Thyroid gland (tissue), 4 donors: ENCODE measurements at regions not wholly inside any gene's neighbourhood (a gene's known extent, or its start where the extent isn't known, plus 50 kb on each side); places are given as distances from the start of the nearest gene placed in this dataset.

ENCODE experiments used
- DNase-seq, 2 donors: peaks; one replicate each; pipeline ENCODE4 v3.0.0-alpha.2; 2019
- H3K27ac ChIP-seq, 3 donors: fragments of 200-600 bp; sonication (generic); 1 replicate in 2 of 3; 2 replicates in 1 of 3; pipeline ENCODE4 v1.5.1; 2016 to 2019; ENCODE audit warnings: mild to moderate bottlenecking in 1 of 3, moderate library complexity in 1 of 3
- H3K27me3 ChIP-seq: fragments of 200-600 bp; sonication (generic); one replicate; pipeline ENCODE4 v1.5.1; 2019
- H3K36me3 ChIP-seq, 2 donors: fragments of 200-600 bp; sonication (generic); one replicate each; pipeline ENCODE4 v1.5.1; 2016 to 2019
- H3K4me1 ChIP-seq, 2 donors: fragments of 200-600 bp; sonication (generic); one replicate each; pipeline ENCODE4 v1.5.1; 2017 to 2019
- H3K4me3 ChIP-seq, 3 donors: fragments of 200-600 bp; sonication (generic); replicated peaks in 1 of 3; 1 replicate in 2 of 3; 2 replicates in 1 of 3; pipeline ENCODE4 v1.5.1; 2016; ENCODE audit warnings: mild to moderate bottlenecking in 1 of 3
- H3K9me3 ChIP-seq: fragments of 200-600 bp; sonication (generic); one replicate; pipeline ENCODE4 v1.5.1; 2017
- POLR2A ChIP-seq, 2 donors: fragments of 450-650 bp; IDR thresholded peaks; one replicate each; pipeline ENCODE4 v1.6.1; 2017; ENCODE audit warnings: antibody characterized with exemption in 2 of 2, mild to moderate bottlenecking in 2 of 2, moderate library complexity in 1 of 2
- WGBS, 2 donors: methylation state at CpG; one replicate each; pipeline ENCODE4 v1.1.5; 2017; 5-methylcytosine and 5-hydroxymethylcytosine counted together
- intact Hi-C: fragments of 100-400 bp; cut with DNase I; formaldehyde crosslinking; loops from one replicate; pipeline ENCODE4 v1.15.1; 2023
- TF ChIP-seq, protein P1 (sequence below), 6 experiments: fragments of 200-600 bp in 3 of 6; fragments of 450-650 bp in 3 of 6; sonication (generic) in 3 of 6; IDR thresholded peaks; one replicate each; pipeline ENCODE4 v1.5.1; 2016 to 2019; ENCODE audit warnings: antibody characterized with exemption in 6 of 6, mild to moderate bottlenecking in 2 of 6, inconsistent platforms in 1 of 6, moderate library complexity in 1 of 6

DNA sequence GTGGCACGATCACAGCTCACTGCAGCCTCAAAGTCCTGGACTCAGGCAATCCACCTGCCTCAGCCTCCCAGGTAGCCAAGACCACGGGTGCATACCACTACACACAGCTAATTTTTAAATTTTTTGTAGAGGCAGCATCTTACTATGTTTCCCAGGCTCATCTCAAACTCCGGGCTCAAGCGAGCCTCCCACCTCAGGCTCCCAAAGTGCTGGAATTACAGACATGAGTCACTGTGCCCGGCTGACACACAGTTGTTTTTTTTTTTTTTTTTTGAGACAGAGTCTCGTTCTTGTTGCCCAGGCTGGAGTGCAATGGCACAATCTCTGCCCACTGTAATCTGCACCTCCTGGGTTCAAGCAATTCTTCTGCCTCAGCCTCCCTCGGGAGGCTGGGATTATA is 70.1 kb upstream of the CNOT6 start:
- no peak for TF ChIP-seq POLR2A (IDR thresholded peaks at IDR 0.05)
- TF ChIP-seq, protein P1, sequence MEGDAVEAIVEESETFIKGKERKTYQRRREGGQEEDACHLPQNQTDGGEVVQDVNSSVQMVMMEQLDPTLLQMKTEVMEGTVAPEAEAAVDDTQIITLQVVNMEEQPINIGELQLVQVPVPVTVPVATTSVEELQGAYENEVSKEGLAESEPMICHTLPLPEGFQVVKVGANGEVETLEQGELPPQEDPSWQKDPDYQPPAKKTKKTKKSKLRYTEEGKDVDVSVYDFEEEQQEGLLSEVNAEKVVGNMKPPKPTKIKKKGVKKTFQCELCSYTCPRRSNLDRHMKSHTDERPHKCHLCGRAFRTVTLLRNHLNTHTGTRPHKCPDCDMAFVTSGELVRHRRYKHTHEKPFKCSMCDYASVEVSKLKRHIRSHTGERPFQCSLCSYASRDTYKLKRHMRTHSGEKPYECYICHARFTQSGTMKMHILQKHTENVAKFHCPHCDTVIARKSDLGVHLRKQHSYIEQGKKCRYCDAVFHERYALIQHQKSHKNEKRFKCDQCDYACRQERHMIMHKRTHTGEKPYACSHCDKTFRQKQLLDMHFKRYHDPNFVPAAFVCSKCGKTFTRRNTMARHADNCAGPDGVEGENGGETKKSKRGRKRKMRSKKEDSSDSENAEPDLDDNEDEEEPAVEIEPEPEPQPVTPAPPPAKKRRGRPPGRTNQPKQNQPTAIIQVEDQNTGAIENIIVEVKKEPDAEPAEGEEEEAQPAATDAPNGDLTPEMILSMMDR (IDR thresholded peaks at IDR 0.05) = no peak
- 83 to 86% methylated on average over 7 of the region's 7 CpGs for WGBS, 2 donors

DNA sequence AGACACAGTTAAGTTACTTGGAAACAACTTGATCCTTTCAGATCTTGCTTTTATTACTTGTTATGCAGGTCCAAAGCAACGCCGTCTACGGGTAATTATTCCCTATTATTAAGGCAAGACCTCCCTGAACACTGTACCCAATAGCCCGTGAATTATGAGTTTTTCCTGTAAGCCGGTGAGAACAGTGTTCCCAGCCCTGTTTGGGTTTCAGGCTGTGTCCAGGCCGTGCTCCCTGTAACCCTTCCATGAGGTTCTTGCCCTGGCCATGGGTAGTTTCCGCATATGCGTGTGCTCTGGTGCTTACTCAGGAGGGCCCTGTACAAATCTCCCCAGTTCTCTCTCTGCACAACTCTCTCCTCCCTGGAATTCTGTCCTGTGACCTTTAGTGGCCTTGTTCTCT is 65.6 kb upstream of the CNOT6 start:
- Histone ChIP-seq H3K27ac (no peak overlapping the region), H3K9me3 (no peaks in the 10 kb centered on the region), H3K27me3 (no peaks in the 10 kb centered on the region), H3K4me1 (peaks cover 5 to 6% of the 10 kb centered on the region in 2 donors), H3K36me3 (no peaks in the 10 kb centered on the region), H3K4me3 (no peak overlapping the region)
- intact Hi-C loops = no loop called here
- DNase-seq = no peak
- TF ChIP-seq, protein P1 (IDR thresholded peaks at IDR 0.05) = no peak
- TF ChIP-seq POLR2A (IDR thresholded peaks at IDR 0.05) = no peak
- 88 to 91% methylated on average over 8 of the region's 8 CpGs for WGBS, 2 donors

More for the DNA sequence above, 70.1 kb upstream of the CNOT6 start:
- no peak for DNase-seq
- no peaks in the 10 kb centered on the region for H3K36me3 ChIP-seq
- H3K4me1 ChIP-seq = peaks cover 11 to 12% of the 10 kb centered on the region in 2 donors
- no peak overlapping the region for H3K4me3 ChIP-seq
- no peaks in the 10 kb centered on the region for H3K27me3 ChIP-seq
- H3K9me3 ChIP-seq = no peaks in the 10 kb centered on the region
- no peak overlapping the region for H3K27ac ChIP-seq
- intact Hi-C loops = no loop called here

DNA sequence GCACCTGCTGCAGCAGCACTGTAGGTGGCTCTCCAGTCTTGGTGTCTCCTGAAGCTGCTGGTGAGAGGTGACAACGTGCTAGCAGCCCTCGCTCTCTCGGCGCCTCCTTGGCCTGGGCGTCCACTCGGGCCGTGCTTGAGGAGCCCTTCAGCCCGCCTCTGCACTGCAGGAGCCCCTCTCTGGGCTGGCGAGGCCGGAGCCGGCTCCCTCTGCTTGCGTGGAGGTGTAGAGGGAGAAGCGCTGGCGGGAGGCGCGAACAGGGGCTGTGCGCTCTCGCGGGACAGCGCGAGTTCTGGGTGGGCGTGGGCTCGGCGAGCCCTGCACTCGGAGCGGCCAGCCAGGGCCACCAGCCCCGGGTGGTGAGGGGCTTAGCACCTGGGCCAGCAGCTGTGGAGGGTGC is 62.2 kb upstream of the CNOT6 start:
- H3K36me3 ChIP-seq = no peaks in the 10 kb centered on the region
- intact Hi-C loops = no loop called here
- no peak overlapping the region for H3K27ac ChIP-seq
- no peaks in the 10 kb centered on the region for H3K27me3 ChIP-seq
- no peaks in the 10 kb centered on the region for H3K4me1 ChIP-seq
- TF ChIP-seq, protein P1 (IDR thresholded peaks at IDR 0.05) = no peak
- TF ChIP-seq POLR2A (IDR thresholded peaks at IDR 0.05) = no peak
- 90 to 93% methylated on average over 3 to 16 of the region's 27 CpGs for WGBS, 2 donors
- no peak for DNase-seq
- no peaks in the 10 kb centered on the region for H3K9me3 ChIP-seq
- no peak overlapping the region for H3K4me3 ChIP-seq

DNA sequence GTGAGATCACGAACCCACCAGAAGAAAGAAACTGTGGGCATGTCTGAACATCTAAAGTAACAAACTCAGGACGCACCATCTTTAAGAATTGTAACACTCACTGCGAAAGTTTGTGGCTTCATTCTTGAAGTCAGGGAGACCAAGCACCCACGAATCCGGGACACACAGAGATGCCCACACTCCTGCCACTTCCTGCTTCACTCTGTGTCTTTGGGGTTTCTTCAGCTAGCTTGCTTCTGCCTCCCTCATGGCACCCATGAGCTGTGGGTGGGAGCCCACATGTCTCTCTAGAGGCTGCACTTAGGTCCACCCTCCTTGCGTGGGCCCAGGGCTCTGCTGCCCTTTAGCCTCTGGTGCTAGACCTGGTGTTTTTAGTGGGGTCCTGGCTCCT is 61.2 kb upstream of the CNOT6 start:
- H3K27ac ChIP-seq = no peak overlapping the region
- WGBS, 2 donors = 74 to 89% methylated on average over 6 of the region's 6 CpGs
- no peak overlapping the region for H3K4me3 ChIP-seq
- no peak for TF ChIP-seq POLR2A (IDR thresholded peaks at IDR 0.05)
- TF ChIP-seq, protein P1 (IDR thresholded peaks at IDR 0.05) = no peak
- no peak for DNase-seq
- H3K36me3 ChIP-seq = no peaks in the 10 kb centered on the region
- no peaks in the 10 kb centered on the region for H3K27me3 ChIP-seq
- intact Hi-C loops = no loop called here
- H3K4me1 ChIP-seq = no peaks in the 10 kb centered on the region
- no peaks in the 10 kb centered on the region for H3K9me3 ChIP-seq

DNA sequence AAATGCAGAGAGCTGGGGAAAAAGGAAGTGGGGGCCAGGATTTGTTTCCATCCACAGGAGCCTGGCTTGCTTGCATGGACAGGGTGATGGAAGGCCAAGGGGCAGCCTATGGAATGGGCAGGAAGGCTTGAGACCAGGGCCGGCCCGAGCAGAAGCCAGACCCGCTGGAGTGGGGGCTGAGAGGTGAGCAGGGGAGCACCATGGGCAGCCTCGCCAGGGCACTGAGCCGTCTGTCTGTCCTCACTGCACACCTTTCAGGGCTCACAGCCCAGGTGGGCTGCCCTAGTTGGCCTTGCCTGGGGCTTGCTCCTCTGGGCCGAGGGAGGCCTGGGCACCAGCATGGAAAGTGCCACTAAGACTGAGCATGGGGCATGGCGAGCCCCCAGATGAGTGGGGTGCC is 58.6 kb upstream of the CNOT6 start:
- H3K4me1 ChIP-seq = no peaks in the 10 kb centered on the region
- H3K27ac ChIP-seq = no peak overlapping the region
- no peaks in the 10 kb centered on the region for H3K9me3 ChIP-seq
- intact Hi-C loops = no loop called here
- TF ChIP-seq, protein P1 (IDR thresholded peaks at IDR 0.05) = no peak
- no peak for TF ChIP-seq POLR2A (IDR thresholded peaks at IDR 0.05)
- WGBS, 2 donors = 85 to 93% methylated on average over 5 to 7 of the region's 7 CpGs
- H3K4me3 ChIP-seq = no peak overlapping the region
- DNase-seq = no peak
- no peaks in the 10 kb centered on the region for H3K27me3 ChIP-seq
- H3K36me3 ChIP-seq = no peaks in the 10 kb centered on the region
